ENCODE measurements at regions not wholly inside any gene's neighbourhood (a gene's known extent, or its start where the extent isn't known, plus 50 kb on each side); places are given as distances from the start of the nearest gene placed in this dataset.

DNA sequence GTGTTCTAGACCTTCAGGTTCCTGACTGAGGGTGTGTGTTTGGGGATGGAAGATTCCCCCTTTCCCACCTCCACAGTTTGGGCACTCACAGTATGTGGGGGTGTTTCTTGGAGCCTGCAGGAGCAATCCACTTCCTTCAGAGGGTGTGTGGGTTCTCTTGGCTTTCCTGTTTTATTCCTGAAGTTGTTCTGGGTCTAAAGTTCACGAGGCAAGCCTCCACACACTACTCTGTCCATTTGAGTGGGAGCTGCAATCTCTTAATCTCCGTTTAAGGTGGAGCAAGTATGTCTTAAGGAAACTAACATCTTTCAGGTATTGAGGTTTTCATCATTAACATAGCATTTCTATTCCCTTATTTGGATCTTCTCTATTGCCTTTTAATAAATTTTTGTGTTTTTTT, 141.8 kb downstream of the TENT5C start:
- ChIA-PET POLR2A (no interaction called here), CTCF (interaction anchor here (1.0 to 2.1 kb wide), 4 partner anchors 11 to 213 kb away, joined by 3 to 9 read pairs (median 5); no protein-coding TSS in a partner anchor)
- H3K27me3 ChIP-seq (ENCODE audit: control insufficient read depth, insufficient read depth, low read length) = peaks cover 2% of the 10 kb centered on the region; the same call in 1 of the 2 replicates
- TF ChIP-seq, protein P1, sequence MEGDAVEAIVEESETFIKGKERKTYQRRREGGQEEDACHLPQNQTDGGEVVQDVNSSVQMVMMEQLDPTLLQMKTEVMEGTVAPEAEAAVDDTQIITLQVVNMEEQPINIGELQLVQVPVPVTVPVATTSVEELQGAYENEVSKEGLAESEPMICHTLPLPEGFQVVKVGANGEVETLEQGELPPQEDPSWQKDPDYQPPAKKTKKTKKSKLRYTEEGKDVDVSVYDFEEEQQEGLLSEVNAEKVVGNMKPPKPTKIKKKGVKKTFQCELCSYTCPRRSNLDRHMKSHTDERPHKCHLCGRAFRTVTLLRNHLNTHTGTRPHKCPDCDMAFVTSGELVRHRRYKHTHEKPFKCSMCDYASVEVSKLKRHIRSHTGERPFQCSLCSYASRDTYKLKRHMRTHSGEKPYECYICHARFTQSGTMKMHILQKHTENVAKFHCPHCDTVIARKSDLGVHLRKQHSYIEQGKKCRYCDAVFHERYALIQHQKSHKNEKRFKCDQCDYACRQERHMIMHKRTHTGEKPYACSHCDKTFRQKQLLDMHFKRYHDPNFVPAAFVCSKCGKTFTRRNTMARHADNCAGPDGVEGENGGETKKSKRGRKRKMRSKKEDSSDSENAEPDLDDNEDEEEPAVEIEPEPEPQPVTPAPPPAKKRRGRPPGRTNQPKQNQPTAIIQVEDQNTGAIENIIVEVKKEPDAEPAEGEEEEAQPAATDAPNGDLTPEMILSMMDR (IDR thresholded peaks at IDR 0.05; ENCODE audit: insufficient read depth, low read depth, low read length) = no peak
- H3K4me3 ChIP-seq (ENCODE audit: low read depth, low read length) = no peak overlapping the region
- DNase-seq (ENCODE audit: low read depth) = no peak
- H3K36me3 ChIP-seq (ENCODE audit: control insufficient read depth, insufficient read depth, low read length) = no peaks in the 10 kb centered on the region

GRCh38 chr1:117751321-117751720, 145.5 kb downstream of the TENT5C start:
- ChIA-PET POLR2A (no interaction called here), CTCF (interaction anchor here (9.2 kb wide), 1 partner anchor 214 kb away, joined by 142 read pairs; no protein-coding TSS in a partner anchor)
- Histone ChIP-seq H3K36me3 (ENCODE audit: control insufficient read depth, insufficient read depth, low read length) (no peaks in the 10 kb centered on the region), H3K27me3 (ENCODE audit: control insufficient read depth, insufficient read depth, low read length) (peaks cover under 1% of the 10 kb centered on the region; the same call in 1 of the 2 replicates), H3K4me3 (ENCODE audit: low read depth, low read length) (no peak overlapping the region)
- TF ChIP-seq, protein P1 (IDR thresholded peaks at IDR 0.05; ENCODE audit: insufficient read depth, low read depth, low read length) = no peak
- no peak for DNase-seq (ENCODE audit: low read depth)

DNA sequence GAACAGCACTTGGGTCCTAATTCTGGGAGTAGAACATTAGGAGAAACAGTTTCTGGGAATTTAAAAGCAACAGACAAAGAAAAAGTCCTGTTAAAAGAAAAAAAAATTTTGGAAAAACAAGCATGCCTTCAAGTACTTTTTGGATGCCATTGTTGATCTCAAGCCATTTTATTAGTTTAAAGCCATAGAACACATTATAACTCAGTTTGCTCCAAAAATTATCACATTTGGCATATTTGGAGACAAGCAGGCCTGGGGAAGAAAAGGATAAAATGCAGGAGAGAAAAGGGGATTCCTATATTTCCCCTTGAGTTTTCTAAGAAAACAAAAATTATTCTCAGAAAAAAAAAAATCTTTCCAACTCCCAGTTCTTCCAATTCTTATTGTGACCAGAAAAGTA, 146.8 kb downstream of the TENT5C start:
- POLR2A ChIA-PET = no interaction called here
- H3K27me3 ChIP-seq (ENCODE audit: control insufficient read depth, insufficient read depth, low read length) = no peaks in the 10 kb centered on the region; the same call in 1 of the 2 replicates
- H3K4me3 ChIP-seq (ENCODE audit: low read depth, low read length) = no peak overlapping the region
- no peaks in the 10 kb centered on the region for H3K36me3 ChIP-seq (ENCODE audit: control insufficient read depth, insufficient read depth, low read length)
- TF ChIP-seq, protein P1 (IDR thresholded peaks at IDR 0.05; ENCODE audit: insufficient read depth, low read depth, low read length) = no peak
- CTCF ChIA-PET = interaction anchor here (0.7 to 9.2 kb wide), 5 partner anchors 41 to 240 kb away, joined by 3 to 142 read pairs (median 14); partner anchors contain the start of gene TENT5C
- no peak for DNase-seq (ENCODE audit: low read depth)

- Histone ChIP-seq H3K27me3 (ENCODE audit: control insufficient read depth, insufficient read depth, low read length) (no peaks in the 10 kb centered on the region; the same call in 1 of the 2 replicates), H3K4me3 (ENCODE audit: low read depth, low read length) (no peak overlapping the region), H3K36me3 (ENCODE audit: control insufficient read depth, insufficient read depth, low read length) (no peaks in the 10 kb centered on the region)
- DNase-seq (ENCODE audit: low read depth) = no peak
- CTCF ChIA-PET = interaction anchor here (0.8 to 9.2 kb wide), 17 partner anchors 9 to 244 kb away, joined by 3 to 142 read pairs (median 7); partner anchors contain the start of gene TENT5C
- TF ChIP-seq, protein P1 (IDR thresholded peaks at IDR 0.05; ENCODE audit: insufficient read depth, low read depth, low read length) = no peak
- POLR2A ChIA-PET = no interaction called here
Observed at GRCh38 chr1:117753232-117753631, 147.4 kb downstream of the TENT5C start.

GRCh38 chr1:117753652-117754051, 147.8 kb downstream of the TENT5C start:
- no peaks in the 10 kb centered on the region for H3K36me3 ChIP-seq (ENCODE audit: control insufficient read depth, insufficient read depth, low read length)
- no peak overlapping the region for H3K4me3 ChIP-seq (ENCODE audit: low read depth, low read length)
- TF ChIP-seq, protein P1 (IDR thresholded peaks at IDR 0.05; ENCODE audit: insufficient read depth, low read depth, low read length) = no peak
- ChIA-PET POLR2A (no interaction called here), CTCF (interaction anchor here (0.6 to 9.2 kb wide), 37 partner anchors 9 to 245 kb away, joined by 3 to 142 read pairs (median 4); partner anchors contain the start of gene TENT5C)
- H3K27me3 ChIP-seq (ENCODE audit: control insufficient read depth, insufficient read depth, low read length) = no peaks in the 10 kb centered on the region; the same call in 1 of the 2 replicates
- DNase-seq (ENCODE audit: low read depth) = peak; percentile 26

Data from BJ (cell line).